ENCODE measurements at regions not wholly inside any gene's neighbourhood (a gene's known extent, or its start where the extent isn't known, plus 50 kb on each side); places are given as distances from the start of the nearest gene placed in this dataset.
"Not testable (repeated sequence)": the region's sequence is repeated elsewhere in the genome, so short reads cannot be mapped to it uniquely, and the experiment has no call there.

GRCh38 chr15:31214864-31215489, 111.7 kb upstream of the KLF13 start:
- in situ Hi-C loops (cut with HindIII; ENCODE audit: low pct_unique_long_range_greater_than_20kb, low sequenced_read_pairs): no loop called here
- DNase-seq (ENCODE audit: low read depth): no peak

DNA sequence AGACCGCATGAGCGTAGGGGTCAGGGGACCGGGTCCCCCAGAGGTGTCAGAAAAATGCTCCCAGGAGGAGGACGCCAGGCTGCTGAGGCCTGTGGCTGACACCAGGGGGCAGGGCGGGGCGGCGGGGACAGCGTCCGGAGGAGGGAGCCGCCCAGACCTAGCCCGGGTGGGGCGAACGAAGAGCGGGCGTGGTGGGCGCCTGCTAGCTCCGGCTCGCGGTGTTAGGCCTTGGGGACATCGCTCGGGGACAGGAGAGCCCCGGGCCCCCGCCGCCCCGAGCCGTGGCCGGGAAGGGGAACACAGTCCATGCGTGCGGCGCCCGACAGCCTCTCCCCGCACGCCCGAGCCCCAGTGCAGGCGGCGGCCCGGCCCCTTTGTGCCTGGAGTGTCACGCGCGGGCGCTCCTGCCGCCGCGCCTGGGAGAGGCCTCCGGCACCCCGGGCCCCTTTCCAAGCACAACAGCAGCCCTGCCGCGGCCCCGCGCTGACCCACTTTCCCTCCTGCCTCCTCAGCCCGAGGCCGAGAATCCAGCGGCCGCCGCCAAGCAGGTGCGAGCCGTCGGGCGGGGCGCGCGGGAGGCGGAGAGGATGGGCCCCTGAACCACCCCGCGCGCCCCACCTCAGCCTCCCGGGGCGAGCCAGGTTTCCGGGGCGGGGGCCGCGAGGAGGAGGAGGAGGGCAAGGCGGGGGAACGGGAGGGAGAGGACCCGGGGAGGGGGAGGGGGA, 111.0 kb upstream of the KLF13 start:
- peak; percentile 89 for DNase-seq (ENCODE audit: low read depth)
- in situ Hi-C loops (cut with HindIII; ENCODE audit: low pct_unique_long_range_greater_than_20kb, low sequenced_read_pairs): no loop called here

DNA sequence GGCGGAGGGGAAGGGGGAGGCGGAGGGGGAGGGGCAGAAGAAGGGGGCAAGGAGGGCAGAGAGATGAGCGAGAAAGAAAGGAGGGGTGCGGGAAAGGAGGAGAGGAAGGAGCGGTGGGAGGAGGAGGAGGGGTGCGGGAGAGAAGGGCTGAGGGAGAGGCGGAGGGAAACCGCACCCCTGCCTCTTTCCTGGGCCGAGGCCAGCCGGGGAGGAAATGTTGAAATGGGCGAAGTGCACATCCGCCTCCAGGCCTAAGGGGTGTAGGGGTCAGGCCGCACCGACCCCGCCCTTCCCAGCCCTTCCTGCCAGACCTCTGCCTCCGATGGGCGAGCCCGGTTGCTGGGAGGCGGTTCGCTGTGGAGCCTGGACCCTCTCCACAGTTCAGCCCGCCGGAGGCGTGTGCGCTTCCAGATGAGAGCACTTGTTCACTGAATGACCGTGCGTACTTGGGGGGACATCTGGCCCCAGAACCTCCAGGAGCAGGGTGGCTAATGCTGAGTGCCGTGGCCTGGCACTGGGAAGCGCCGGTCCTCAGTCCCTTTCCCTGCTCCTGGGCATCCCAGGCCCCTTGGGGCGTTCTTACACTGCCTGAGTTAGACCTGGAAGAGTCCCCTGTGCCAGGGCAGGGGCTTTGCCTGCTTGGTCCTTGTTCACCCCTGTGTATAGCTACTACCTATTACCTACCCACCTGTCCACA, 110.3 kb upstream of the KLF13 start:
- peak; percentile 83 for DNase-seq (ENCODE audit: low read depth)
- in situ Hi-C loops (cut with HindIII; ENCODE audit: low pct_unique_long_range_greater_than_20kb, low sequenced_read_pairs): no loop called here

DNA sequence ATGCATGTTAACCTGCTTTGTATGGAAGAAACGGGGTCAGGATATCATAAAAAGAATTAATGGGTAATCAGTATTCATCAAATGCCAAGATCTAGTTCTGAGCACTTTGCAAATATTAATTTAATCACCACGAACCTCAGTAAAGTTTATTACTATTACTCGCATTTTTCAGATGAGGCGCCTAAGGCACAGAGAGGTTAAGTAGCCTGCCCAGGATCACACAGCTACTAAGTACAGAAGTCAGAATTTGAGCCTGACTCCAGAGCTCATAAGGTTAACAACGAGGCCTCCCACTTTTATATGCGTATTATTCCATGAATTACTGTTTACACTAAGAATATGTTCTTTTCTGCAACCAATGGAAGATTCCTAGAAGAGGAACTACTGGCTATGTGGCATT, 109.6 kb upstream of the KLF13 start:
- no peak for DNase-seq (ENCODE audit: low read depth)
- in situ Hi-C loops (cut with HindIII; ENCODE audit: low pct_unique_long_range_greater_than_20kb, low sequenced_read_pairs): no loop called here

GRCh38 chr15:31217566-31218270, 108.9 kb upstream of the KLF13 start:
- DNase-seq (ENCODE audit: low read depth): no peak
- in situ Hi-C loops (cut with HindIII; ENCODE audit: low pct_unique_long_range_greater_than_20kb, low sequenced_read_pairs): no loop called here

GRCh38 chr15:31219221-31219620, 107.4 kb upstream of the KLF13 start:
- DNase-seq (ENCODE audit: low read depth): no peak
- in situ Hi-C loops (cut with HindIII; ENCODE audit: low pct_unique_long_range_greater_than_20kb, low sequenced_read_pairs): no loop called here

DNA sequence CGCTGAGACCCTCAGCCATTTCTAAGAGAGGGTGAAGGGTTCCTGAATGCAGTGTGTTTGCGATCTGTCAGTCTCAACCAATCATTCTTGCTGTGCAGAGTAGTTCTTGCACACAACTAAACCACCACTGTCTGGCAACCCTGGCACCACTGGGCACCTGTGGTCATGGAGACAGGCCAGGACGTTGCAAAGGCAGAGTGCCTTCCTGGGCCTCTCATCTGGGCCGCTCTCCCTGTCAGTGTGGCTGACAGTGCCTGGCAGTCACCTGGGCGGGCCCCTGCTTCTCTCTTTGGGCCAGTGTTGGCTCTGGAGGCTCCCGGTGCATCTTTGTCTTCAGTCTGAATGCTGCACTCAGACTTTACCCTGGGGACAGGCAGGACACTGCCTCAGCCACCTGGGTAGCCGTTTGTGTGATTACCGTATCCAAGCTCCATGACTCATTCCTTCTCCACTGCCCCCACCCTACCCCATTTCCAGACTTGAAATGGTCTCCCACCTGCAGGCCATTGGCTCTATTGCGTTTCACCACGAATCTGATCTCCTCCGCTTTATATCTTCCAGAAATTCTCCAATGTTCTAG, 104.6 kb upstream of the KLF13 start:
- no peak for DNase-seq (ENCODE audit: low read depth)
- in situ Hi-C loops (cut with HindIII; ENCODE audit: low pct_unique_long_range_greater_than_20kb, low sequenced_read_pairs): no loop called here

DNA sequence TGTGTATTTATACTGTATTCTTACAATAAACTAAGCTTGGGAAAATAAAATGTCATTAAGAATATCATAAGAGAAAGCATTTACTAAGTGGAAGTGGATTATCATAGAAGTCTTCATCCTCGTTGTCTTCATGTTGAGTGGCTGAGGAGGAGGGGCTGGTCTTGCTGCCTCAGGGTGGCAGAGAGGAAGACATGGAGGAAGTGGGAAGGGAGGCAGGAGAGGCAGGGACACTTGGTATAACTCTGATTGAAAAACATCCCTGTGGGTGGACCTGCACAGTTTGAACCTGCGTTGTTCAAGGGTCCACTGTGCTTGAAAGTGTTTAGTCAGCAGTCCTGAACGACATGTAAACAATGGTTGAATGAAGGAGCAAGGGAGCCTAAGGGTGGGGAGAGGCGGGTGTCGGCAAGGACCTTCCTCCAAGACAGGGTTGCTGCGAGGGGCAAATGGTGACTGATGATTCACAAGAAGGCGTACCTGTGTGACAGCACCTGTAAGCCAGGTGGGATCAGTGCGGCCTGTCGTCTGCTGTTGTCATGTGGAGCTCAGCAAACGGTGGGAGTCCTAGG, 103.8 kb upstream of the KLF13 start:
- in situ Hi-C loops (cut with HindIII; ENCODE audit: low pct_unique_long_range_greater_than_20kb, low sequenced_read_pairs): no loop called here
- no peak for DNase-seq (ENCODE audit: low read depth)

DNA sequence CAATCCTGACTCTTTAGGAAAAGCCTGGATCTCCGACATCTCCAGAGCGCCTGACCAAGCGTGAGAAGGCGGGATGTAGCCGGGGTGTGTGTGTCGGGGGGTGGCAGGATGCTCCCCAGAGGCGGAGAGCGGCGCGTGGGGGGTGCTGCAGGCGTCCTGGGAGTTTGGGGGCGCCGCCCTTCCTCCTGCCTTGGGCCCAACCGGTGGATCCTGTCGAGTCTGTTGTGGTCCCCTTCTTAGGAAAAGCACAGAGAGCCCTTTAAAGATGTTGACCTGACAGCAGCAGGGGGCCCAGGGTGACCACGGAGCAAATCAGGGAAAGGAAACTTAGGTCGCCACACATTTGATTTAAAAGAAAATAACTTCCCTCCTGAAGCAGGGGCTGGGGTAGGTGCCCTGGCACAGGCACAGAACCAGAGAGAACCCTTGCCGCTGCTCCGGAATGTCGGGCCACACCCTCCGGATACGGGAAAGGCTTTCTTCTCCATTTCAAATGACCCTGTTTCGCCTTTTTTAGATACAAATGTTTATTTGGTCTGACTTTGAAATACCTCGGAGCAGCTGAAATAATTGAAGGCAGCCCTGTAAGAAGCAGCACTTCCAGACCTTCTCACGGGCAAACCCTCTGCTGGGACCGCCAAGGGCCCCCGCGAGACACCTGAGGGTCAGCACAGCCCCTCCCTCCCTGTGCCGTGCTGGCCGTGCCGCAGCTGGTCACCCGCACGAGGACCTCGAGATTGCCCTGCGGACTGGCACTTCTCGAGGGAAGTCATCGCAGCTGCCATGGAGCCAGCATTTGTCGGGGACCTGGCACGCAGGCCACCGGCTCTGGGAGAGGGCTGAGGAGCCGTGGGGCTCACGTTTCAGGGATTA, 102.9 kb upstream of the KLF13 start:
- in situ Hi-C loops (cut with HindIII; ENCODE audit: low pct_unique_long_range_greater_than_20kb, low sequenced_read_pairs): no loop called here
- DNase-seq (ENCODE audit: low read depth): no peak

DNA sequence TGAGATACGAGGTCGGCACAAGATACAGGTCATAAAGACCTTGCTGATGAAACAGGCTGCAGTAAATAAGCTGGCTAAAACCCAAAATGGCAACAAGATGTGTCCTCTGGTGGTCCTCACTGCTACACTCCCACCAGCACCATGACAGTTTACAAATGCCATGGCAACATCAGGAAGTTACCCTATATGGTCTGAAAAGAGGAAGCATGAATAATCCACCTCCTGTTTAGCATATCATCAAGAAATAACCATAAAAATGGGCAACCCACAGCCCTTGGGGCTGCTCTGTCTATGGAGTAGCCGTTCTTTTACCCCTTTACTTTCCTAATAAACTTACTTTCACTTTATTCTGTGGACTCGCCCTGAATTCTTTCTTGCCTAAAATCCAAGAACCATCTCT, 102.0 kb upstream of the KLF13 start:
- in situ Hi-C loops (cut with HindIII; ENCODE audit: low pct_unique_long_range_greater_than_20kb, low sequenced_read_pairs); DNase-seq (ENCODE audit: low read depth): not testable (repeated sequence)

DNA sequence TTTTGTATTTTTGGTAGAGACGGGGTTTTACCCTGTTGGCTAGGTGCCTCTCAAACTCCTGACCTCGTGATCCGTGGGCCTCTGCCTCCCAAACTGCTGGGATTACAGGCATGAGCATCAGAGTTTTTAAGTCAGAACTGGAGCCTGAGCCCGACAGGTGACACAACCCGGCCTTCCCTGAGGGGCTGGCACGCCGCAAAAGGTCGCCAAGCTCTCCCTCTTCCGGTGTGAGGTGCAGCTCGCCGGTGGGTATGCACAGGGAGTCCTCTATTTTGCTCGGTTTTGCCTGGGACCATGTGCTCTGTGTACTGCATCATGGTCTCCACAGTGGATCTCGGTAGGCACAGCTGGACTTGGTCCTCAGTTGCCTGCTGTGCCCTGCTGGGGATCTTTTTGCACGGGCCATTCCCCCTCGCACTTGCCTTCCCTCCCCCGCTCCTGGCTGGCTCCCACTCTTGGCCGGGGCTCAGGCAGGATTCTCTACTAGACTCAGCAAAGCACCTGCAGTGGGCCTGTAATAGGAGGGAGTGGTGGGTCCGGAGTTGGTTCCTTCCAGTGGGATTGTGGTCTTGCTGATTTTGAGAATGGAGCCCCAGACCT, 101.2 kb upstream of the KLF13 start:
- in situ Hi-C loops (cut with HindIII; ENCODE audit: low pct_unique_long_range_greater_than_20kb, low sequenced_read_pairs): no loop called here
- no peak for DNase-seq (ENCODE audit: low read depth)

GRCh38 chr15:31226021-31226420, 100.6 kb upstream of the KLF13 start:
- in situ Hi-C loops (cut with HindIII; ENCODE audit: low pct_unique_long_range_greater_than_20kb, low sequenced_read_pairs): no loop called here
- DNase-seq (ENCODE audit: low read depth): no peak

GRCh38 chr15:31227235-31227634, 99.4 kb upstream of the KLF13 start:
- in situ Hi-C loops (cut with HindIII; ENCODE audit: low pct_unique_long_range_greater_than_20kb, low sequenced_read_pairs): no loop called here
- no peak for DNase-seq (ENCODE audit: low read depth)

- DNase-seq (ENCODE audit: low read depth): no peak
- in situ Hi-C loops (cut with HindIII; ENCODE audit: low pct_unique_long_range_greater_than_20kb, low sequenced_read_pairs): no loop called here
Measured at GRCh38 chr15:31228011-31228484, 98.6 kb upstream of the KLF13 start.

GRCh38 chr15:31228980-31229826, 97.4 kb upstream of the KLF13 start:
- in situ Hi-C loops (cut with HindIII; ENCODE audit: low pct_unique_long_range_greater_than_20kb, low sequenced_read_pairs): no loop called here

More at GRCh38 chr15:31228980-31229826, 97.4 kb upstream of the KLF13 start:
- no peak for DNase-seq (ENCODE audit: low read depth)
